BJ (cell line): ENCODE measurements at regions not wholly inside any gene's neighbourhood (a gene's known extent, or its start where the extent isn't known, plus 50 kb on each side); places are given as distances from the start of the nearest gene placed in this dataset.
"Not testable (repeated sequence)": the region's sequence is repeated elsewhere in the genome, so short reads cannot be mapped to it uniquely, and the experiment has no call there.

Experiments
- CTCF ChIA-PET: fragments of 350-600 bp; formaldehyde crosslinking; extraction: SDS; loops from one replicate; lab custom pipeline; 2021; ENCODE audit warnings: antibody characterized with exemption, inconsistent platforms; lab: Yijun Ruan, JAX
- POLR2A ChIA-PET: fragments of 300-600 bp; sonication (Branson Sonifier 250); formaldehyde crosslinking; extraction: SDS; loops from one replicate; lab custom pipeline; 2021; ENCODE audit warnings: antibody characterized with exemption; lab: Charles Lee
- DNase-seq: peaks from one replicate; pipeline ENCODE4 v3.0.0-alpha.2; 2011; ENCODE audit warnings: low read depth
- H3K27me3 ChIP-seq: 2 replicates; pipeline ENCODE4 v1.6.0; 2011; ENCODE audit warnings: low read length; ENCODE audit not compliant: control insufficient read depth, insufficient read depth
- H3K36me3 ChIP-seq: 2 replicates; pipeline ENCODE4 v1.5.1; 2011; ENCODE audit warnings: low read length; ENCODE audit not compliant: control insufficient read depth, insufficient read depth
- H3K4me3 ChIP-seq: 2 replicates; pipeline ENCODE4 v1.5.1; 2011; ENCODE audit warnings: low read depth, mild to moderate bottlenecking, control low read depth, low read length
- CTCF ChIP-seq: IDR thresholded peaks from 2 replicates; pipeline ENCODE4 v1.5.1; 2011; ENCODE audit warnings: low read depth, mild to moderate bottlenecking, control low read depth, inconsistent platforms, low read length, moderate library complexity; ENCODE audit not compliant: insufficient read depth

- ChIA-PET CTCF (interaction anchor here (1.2 kb wide), 1 partner anchor 9 kb away, joined by 3 read pairs; no protein-coding TSS in a partner anchor), POLR2A (no interaction called here)
- DNase-seq = no peak
- Histone ChIP-seq H3K27me3 (no peaks in the 10 kb centered on the region), H3K36me3 (no peaks in the 10 kb centered on the region), H3K4me3 (no peak overlapping the region)
- no peak for TF ChIP-seq CTCF
These were observed 92.6 kb upstream of the PALMD start for GRCh38 chr1:99553301-99553700.

- DNase-seq, POLR2A ChIA-PET, H3K4me3 ChIP-seq, H3K36me3 ChIP-seq, H3K27me3 ChIP-seq: not testable (repeated sequence)
- CTCF ChIA-PET = interaction anchor here (1.2 kb wide), 1 partner anchor 10 kb away, joined by 3 read pairs; no protein-coding TSS in a partner anchor
These were observed 92.1 kb upstream of the PALMD start for GRCh38 chr1:99553819-99554218.

GRCh38 chr1:99554727-99555126 is 91.2 kb upstream of the PALMD start:
- H3K27me3 ChIP-seq = no peaks in the 10 kb centered on the region
- ChIA-PET CTCF (interaction anchor here (0.7 kb wide), 1 partner anchor 300 kb away, joined by 3 read pairs; no protein-coding TSS in a partner anchor), POLR2A (no interaction called here)
- DNase-seq = no peak
- no peaks in the 10 kb centered on the region for H3K36me3 ChIP-seq
- TF ChIP-seq CTCF = no peak
- H3K4me3 ChIP-seq = no peak overlapping the region

- Histone ChIP-seq H3K36me3 (no peaks in the 10 kb centered on the region), H3K27me3 (no peaks in the 10 kb centered on the region), H3K4me3 (no peak overlapping the region)
- no peak for TF ChIP-seq CTCF
- POLR2A ChIA-PET = interaction anchor here (0.5 kb wide), 1 partner anchor 1679 kb away, joined by 16 read pairs; no protein-coding TSS in a partner anchor
- peak; percentile 32 for DNase-seq
- CTCF ChIA-PET = interaction anchor here (0.6 to 0.7 kb wide), 2 partner anchors 785 to 1681 kb away, joined by 4 read pairs; no protein-coding TSS in a partner anchor
These were observed 88.2 kb upstream of the PALMD start for GRCh38 chr1:99557546-99558202.

DNA sequence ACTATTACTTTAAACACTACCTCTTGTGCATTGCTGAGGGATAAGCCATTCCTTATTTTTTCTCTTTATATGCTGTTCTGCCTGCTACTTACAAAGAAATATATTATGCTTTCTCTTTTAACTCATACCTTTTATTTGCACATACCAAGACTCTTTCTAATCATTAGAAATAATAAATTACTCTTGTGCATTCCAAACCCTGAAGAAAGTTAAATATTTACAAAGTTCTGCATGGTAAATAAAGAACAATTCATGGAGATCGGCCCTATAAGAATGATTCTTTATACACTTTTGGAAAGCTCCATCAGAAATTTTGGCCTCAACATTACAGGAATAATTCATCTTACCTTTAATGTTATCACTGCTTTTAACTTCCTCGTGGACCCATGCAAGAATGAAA is 86.7 kb upstream of the PALMD start:
- H3K27me3 ChIP-seq = no peaks in the 10 kb centered on the region
- no peaks in the 10 kb centered on the region for H3K36me3 ChIP-seq
- ChIA-PET POLR2A (no interaction called here), CTCF (no interaction called here)
- no peak overlapping the region for H3K4me3 ChIP-seq
- no peak for TF ChIP-seq CTCF
- no peak for DNase-seq
